Right lung (tissue), 2 donors: ENCODE measurements at regions not wholly inside any gene's neighbourhood (a gene's known extent, or its start where the extent isn't known, plus 50 kb on each side); places are given as distances from the start of the nearest gene placed in this dataset.

ENCODE experiments used
- DNase-seq, 2 donors: peaks; one replicate each; pipeline ENCODE4 v3.0.0-alpha.2; 2013

DNA sequence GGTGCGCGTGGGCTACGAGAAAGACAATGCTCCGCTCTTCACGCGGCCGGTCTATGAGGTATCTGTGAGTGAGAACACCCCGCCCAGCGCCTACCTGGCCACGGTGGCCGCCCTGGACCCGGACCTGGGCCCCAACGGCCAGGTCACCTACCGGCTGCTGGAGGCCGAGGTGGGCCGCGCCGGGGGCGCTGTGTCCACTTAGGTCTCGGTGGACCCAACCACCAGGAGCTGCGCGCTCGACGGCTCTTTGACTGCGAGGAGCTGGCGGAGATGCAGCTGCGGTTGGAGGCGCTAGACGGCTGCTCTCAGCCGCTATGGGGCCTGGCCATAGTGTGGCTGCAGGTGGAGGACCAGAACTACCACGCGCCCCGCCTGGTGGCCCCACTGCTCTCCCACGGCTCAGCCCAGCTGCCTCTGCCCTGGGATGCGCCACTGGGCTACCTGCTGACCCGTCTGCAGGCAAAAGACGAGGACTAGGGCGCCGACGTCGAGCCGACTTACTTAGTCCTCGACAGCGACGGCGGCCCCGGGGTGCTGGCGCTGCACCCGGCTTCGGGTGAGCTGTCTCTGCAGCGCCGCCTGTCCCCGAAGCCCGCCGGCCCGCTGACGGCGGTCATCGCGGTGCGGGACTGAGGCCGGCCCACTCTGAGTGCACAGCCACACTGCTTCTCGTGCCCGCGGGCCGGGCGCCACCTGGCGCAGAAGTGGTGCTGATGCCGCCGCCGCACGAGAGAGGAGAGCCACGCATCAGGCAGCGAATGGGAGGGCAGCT is 173.0 kb downstream of the OLFM4 start:
- DNase-seq = no peak

GRCh38 chr13:53204598-53204997 is 176.0 kb downstream of the OLFM4 start:
- no peak for DNase-seq

GRCh38 chr13:53206455-53206854 is 177.8 kb downstream of the OLFM4 start:
- DNase-seq = no peak

GRCh38 chr13:53207556-53207955 is 178.9 kb downstream of the OLFM4 start:
- DNase-seq = no peak

DNA sequence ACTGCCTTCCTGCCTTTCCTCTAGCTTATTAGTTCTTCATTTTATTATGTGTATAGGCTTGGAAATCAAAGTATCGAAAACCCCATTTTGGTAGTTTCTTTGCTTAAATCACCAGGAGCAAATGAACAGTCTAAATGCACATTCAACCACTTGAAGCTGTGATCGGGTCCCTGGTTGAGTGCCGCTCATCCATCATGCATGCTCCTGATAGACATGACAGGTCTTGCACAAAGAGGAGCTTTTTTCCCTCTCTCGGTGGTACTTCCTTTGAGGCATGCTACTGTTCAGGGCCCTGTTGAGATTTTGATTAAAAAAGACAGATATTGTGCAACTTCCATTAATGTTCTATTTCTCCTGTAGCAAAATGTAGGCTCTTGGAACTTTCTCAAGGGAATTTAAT is 185.8 kb downstream of the OLFM4 start:
- DNase-seq = no peak

GRCh38 chr13:53215563-53215962 is 186.9 kb downstream of the OLFM4 start:
- no peak for DNase-seq

DNA sequence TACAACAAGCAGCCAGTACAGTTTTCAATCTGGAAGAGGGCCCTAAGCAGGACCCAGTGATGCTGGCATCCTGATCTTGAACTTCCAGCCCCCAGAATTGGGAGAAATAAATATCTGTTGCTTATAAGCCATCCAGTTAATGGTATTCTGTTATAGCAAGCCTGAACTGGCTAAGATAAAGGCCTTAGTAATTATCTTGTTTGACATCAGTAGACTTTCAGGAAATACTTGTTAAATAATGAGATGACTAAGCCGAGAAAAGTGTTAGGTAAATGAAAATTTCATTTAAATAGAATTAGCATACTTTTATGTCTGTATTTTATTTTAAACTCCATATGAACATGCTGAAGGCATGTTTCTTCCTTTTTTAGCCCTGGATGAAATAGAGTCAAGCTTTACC is 188.2 kb downstream of the OLFM4 start:
- DNase-seq = no peak

DNA sequence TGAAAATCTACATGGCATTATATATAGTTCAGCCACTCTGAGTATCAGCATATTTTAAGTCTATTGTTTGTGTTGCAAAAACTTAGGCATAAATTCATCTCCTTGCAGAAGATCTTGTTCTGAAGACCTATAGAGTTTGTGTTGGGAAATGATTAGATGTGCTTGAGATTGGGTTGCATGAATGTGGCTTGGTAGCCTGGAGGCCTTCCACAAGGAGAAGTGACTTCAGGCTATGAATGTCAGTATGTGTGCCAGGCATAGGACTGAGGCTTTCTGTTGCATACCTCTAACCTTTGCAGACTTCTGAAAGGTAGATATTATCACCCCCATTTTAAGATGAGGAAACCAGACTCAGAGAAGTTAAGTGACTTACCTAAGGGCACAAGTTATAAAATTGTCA is 188.6 kb downstream of the OLFM4 start:
- no peak for DNase-seq

DNA sequence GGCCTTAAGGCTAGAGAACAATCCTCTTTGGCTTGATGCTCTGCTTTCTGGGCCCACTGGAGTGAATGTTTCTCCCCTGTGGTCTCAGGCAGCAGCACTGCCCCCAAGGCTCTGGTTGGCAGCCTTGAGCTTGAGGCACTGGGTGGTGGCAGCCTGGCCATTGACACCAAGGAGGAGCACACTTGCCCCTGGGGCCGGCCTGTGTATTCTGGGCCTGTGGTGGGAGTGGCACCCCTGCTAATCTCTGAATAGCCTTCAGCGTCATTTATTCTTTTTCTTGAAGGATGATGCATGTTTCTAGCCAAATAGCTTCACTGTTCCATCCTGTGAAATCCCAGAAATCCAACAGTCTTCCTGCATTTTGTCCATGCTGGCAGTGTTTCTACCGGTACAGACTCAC is 191.4 kb downstream of the OLFM4 start:
- DNase-seq = no peak

DNA sequence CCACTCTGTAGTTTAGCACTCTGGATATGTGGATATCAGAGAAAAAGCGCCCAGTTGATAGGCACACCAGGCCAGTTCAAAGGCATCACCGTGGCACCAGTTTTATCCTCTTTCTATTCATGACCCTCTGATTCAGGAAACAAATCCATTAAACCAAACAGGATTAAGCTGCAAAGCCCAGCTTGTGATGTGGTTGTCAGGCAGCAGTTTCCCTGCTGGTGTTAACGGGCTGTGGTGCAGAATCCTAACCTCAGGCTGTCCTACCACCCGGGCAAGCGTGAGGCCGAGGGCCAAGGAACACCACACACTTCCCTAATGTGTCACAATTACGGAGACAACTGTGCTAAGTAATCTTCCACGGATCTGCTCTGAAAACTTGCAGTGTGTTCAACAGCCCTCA is 209.1 kb downstream of the OLFM4 start:
- DNase-seq = no peak

DNA sequence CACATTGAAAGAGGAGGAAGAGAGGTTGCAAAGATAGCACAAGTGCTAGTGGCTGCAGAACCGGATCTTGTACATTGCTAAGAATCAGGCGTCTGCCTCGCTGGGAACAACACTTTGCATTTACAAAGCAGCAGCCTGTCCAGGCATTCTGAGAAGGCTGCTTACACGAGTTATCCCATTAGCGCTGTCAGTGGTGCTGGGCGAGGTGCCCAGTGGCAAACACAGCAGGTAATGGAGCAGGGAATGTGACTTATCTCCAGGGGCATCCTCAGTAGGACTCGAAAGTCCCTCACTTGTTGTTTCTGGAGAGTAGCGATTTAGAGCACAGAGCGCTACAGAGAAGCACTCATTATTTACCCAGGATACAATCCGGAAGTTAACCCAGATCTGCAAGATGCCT is 209.6 kb downstream of the OLFM4 start:
- DNase-seq = no peak

GRCh38 chr13:53240401-53241025 is 211.9 kb downstream of the OLFM4 start:
- no peak for DNase-seq

DNA sequence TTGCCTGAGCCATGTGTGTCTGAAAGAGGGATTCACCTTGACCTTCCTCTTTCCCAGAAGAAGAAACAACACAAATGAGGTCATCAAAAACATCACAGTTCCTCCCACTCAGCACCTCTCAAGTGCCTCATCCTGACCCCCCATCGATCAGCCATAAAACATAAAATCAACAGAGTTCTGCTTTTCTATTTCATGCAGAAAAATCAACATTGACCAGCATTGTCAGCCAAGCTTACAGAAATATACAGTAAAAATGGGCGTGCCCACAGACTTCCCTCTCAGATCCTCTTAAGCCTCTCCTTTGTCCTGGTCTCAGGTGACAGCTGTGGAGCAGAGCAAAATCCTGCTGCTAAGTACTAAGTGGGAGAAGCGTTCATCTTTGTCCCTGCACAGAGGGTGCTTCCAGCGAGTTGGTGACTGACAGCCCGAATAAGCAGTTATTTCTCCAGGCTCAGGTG is 213.3 kb downstream of the OLFM4 start:
- DNase-seq = no peak

DNA sequence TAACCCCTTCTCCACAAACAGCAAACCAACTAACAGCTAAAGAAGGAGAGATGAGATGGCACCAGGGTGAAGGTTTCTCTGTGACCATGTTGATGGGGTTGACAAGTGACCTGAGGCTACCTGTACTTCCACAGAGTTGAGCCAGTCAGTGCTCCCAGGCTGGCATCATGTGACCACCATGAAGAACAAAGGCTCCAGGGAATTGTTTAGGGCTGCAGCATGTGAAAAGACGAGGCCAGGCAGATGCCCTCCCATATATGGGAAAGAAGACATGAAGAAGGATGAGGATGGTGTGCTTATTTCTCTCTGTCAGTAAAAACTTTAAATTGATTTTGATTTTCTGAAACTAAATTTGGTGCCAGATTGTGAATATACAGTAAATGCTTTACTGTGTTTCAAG is 220.6 kb downstream of the OLFM4 start:
- DNase-seq = no peak

DNA sequence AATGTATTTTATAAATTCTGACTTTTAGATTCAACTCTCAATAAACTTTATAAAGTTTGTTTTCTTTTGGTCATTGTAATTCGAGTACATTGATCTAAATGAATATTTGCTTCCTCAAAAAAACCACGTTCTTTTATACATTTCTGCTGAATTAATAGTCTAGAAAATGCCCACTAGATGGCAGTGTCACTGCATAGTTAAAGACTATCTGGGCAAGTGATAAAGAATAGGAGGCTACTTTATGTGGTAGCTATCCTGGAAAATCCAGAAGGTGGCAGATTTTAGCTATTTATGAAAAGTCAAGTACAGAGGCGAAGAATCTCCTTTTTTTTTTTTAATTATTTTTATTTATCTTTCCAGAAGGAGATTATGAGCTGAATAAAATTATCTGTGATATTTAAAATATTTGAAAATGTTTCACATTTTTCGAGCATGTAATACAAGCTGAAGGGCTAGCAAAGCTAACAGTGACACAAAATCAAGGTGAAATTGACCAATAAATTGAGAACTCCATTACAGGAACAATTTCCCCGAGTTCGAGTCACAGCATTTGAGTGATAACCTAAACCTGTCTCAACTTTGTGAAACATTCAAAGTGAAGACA is 221.8 kb downstream of the OLFM4 start:
- DNase-seq = peak; percentile 61 to 75

GRCh38 chr13:53250977-53251376 is 222.4 kb downstream of the OLFM4 start:
- DNase-seq = no peak

- DNase-seq = no peak
These were observed 225.9 kb downstream of the OLFM4 start for GRCh38 chr13:53254500-53254899.

GRCh38 chr13:53255795-53256194 is 227.2 kb downstream of the OLFM4 start:
- DNase-seq = no peak

DNA sequence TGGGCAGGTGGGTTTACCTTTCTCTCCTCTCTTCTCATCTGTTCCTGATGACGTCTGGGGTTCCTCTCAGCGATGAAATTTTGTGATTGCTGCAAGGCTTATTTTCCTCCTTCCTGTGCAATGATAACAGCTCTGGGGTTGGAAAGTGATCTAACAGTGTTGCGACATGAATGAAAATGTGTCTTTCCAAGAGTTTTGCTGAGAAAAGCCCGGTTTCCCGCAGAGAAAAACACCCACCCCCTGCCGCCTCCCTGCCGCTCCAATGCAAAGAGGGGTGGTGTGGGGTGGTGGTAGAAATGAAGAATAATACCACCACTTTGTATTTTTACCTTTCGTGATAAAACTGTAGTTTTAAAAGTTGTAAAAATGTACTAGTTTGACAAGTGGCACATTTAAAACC is 232.0 kb downstream of the OLFM4 start:
- no peak for DNase-seq

DNA sequence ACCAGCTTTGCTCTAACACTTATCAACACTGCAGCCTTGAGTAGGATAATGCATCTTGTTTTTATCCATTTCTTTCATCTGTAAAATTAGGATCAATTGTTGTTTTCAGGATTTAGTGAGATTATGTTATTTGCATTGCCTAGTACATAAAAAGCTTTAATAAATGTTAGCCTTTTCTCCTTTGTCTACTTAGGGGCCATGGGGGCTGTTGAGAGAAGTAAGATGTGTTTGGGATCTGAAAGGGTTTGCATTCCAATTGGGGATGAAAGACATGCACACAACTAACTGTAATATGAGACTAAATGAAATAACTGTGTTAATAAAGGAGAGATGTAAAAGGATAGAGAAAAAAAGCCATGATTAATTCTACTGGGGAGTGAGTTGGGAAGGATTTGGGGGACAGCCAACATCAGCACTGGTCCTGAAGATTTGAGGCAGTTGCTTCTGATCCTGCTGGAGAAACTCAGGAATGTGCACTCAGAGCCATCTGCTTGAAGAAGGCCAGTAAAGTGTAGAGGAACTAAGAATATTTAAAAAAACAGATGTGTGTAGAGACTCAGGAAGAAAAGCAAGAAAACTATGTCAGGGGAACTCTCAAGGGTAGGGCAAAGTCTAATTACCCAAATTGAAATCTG is 236.3 kb downstream of the OLFM4 start:
- no peak for DNase-seq

DNA sequence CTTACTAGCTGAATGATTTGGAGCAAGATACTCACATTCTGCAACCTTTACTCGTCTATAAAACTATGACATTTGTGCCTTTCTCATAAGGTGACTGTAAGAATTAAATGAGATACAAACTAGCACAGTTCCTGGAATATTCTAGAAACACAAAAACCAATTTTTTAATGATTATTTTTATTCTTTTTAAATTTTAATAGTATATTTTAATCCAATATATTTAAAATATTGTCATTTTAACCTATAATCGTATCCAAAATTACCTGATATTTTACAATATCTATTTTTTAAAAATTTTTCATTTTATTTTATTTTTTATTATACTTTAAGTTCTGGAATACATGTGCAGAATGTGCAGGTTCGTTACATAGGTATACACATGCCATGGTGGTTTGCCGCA is 238.1 kb downstream of the OLFM4 start:
- DNase-seq = no peak

DNA sequence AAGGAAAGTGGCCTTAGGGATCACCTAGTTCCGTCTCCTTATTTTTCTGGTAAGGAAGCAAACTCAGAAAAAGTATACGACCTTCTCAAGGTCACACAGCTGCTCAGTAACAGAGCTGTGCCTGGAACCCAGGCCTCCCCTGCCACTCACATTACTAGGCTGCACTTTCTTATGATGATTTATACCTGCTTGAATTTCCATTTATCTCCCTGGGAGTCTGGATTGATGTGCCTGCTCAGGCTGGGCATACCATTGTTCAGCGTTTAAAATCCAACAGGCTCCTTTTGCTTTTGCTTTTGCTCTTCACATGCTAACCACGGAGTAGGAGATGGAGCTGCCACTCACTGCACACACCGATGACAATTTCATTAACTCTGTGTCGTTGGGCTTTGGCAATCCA is 241.0 kb downstream of the OLFM4 start:
- no peak for DNase-seq

DNA sequence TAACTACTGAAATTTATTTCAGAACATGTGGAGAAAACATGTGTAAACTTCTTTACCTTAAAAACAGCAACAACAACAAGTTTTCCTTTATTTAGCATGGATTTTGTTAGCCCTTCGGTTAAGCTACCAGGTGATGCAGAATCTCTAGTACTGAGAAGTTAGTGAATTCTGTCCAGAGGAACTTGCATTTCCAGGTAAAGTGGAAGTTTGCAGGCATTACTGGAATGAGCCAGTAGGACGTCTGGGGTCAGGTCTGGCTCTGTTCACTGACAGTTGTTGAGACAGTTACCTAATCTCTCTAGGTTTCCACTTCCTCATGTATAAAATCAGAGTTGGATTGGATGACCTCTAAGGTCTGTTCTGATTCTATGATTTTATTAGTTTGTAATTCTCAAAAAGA is 244.3 kb downstream of the OLFM4 start:
- DNase-seq = no peak
